KOPT-K1 (cell line): ENCODE measurements at regions not wholly inside any gene's neighbourhood (a gene's known extent, or its start where the extent isn't known, plus 50 kb on each side); places are given as distances from the start of the nearest gene placed in this dataset.
"Not testable (repeated sequence)": the region's sequence is repeated elsewhere in the genome, so short reads cannot be mapped to it uniquely, and the experiment has no call there.

Experiments
- H3K27ac ChIP-seq: fragments of 200-600 bp; sonication (generic); 2 replicates; pipeline ENCODE4 v1.5.1; 2016; ENCODE audit warnings: antibody characterized with exemption, mild to moderate bottlenecking, low read depth, low read length; ENCODE audit not compliant: poor library complexity, severe bottlenecking
- H3K36me3 ChIP-seq: fragments of 200-600 bp; sonication (generic); 2 replicates; pipeline ENCODE4 v1.5.1; 2017; ENCODE audit warnings: antibody characterized with exemption, mild to moderate bottlenecking, low read length, moderate library complexity; ENCODE audit not compliant: insufficient read depth
- H3K9me3 ChIP-seq: fragments of 200-600 bp; sonication (generic); 2 replicates; pipeline ENCODE4 v1.5.1; 2017; ENCODE audit warnings: antibody characterized with exemption, low read length, mild to moderate bottlenecking; ENCODE audit not compliant: insufficient read depth, poor library complexity, severe bottlenecking

GRCh38 chr10:113486531-113486930, 66.3 kb upstream of the HABP2 start:
- no peaks in the 10 kb centered on the region for H3K9me3 ChIP-seq
- no peak overlapping the region for H3K27ac ChIP-seq
- H3K36me3 ChIP-seq, result no peaks in the 10 kb centered on the region

GRCh38 chr10:113487154-113487553, 65.7 kb upstream of the HABP2 start:
- no peak overlapping the region for H3K27ac ChIP-seq
- no peaks in the 10 kb centered on the region for H3K9me3 ChIP-seq
- H3K36me3 ChIP-seq, result no peaks in the 10 kb centered on the region

- Histone ChIP-seq H3K36me3 (no peaks in the 10 kb centered on the region), H3K9me3 (no peaks in the 10 kb centered on the region), H3K27ac (no peak overlapping the region)
Observed at GRCh38 chr10:113488186-113488585, 64.7 kb upstream of the HABP2 start.

GRCh38 chr10:113489522-113489921, 63.3 kb upstream of the HABP2 start:
- H3K27ac ChIP-seq, H3K9me3 ChIP-seq: not testable (repeated sequence)

GRCh38 chr10:113491967-113492565, 60.8 kb upstream of the HABP2 start:
- no peaks in the 10 kb centered on the region for H3K9me3 ChIP-seq
- no peak overlapping the region for H3K27ac ChIP-seq

More at GRCh38 chr10:113489522-113489921, 63.3 kb upstream of the HABP2 start:
- not testable (repeated sequence) for H3K36me3 ChIP-seq

GRCh38 chr10:113493195-113493594, 59.7 kb upstream of the HABP2 start:
- H3K27ac ChIP-seq, result no peak overlapping the region
- H3K9me3 ChIP-seq, result no peaks in the 10 kb centered on the region
- H3K36me3 ChIP-seq, result no peaks in the 10 kb centered on the region

More at GRCh38 chr10:113491967-113492565, 60.8 kb upstream of the HABP2 start:
- no peaks in the 10 kb centered on the region for H3K36me3 ChIP-seq

GRCh38 chr10:113493882-113494301, 59.0 kb upstream of the HABP2 start:
- Histone ChIP-seq H3K27ac (no peak overlapping the region), H3K36me3 (no peaks in the 10 kb centered on the region), H3K9me3 (no peaks in the 10 kb centered on the region)

DNA sequence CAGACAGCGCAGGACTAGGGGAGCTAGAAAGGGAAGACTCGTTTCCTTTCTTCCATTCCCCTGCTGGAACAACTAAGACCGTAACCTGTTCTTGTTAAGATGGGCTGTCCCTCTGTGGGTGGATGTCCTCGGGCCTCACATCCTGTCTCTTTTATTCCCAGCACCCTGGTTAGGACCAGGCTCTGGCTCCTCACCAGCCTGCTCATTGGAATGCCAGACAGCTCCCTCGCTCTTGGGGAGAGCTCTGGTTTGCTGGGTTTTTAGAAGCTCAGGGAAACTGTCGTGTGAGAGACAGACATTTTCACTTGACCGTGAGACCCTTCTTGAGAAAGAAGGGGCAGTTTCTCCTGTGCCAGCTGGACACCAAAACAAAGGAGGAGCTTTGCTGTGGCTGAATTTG, 58.1 kb upstream of the HABP2 start:
- Histone ChIP-seq H3K27ac (no peak overlapping the region), H3K36me3 (no peaks in the 10 kb centered on the region), H3K9me3 (no peaks in the 10 kb centered on the region)

DNA sequence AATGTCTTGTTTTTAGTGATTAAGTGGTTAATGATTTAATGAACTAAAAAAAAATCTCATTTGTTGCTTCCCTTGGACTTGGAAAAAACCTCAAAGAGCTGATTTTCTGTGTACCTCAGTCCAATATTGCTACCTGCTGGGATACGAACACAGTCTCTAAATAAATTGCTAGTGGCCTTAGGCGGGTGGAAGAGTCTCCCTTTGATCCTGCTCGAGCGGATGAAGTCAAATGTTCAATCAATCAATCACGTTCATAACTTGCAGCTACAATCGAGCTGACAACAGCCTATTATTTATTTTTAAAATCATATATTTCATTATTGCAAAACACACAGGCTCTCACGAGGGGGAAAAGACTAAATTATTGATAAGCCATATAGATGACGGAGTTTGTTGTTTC, 57.3 kb upstream of the HABP2 start:
- H3K27ac ChIP-seq, result no peak overlapping the region
- no peaks in the 10 kb centered on the region for H3K9me3 ChIP-seq
- H3K36me3 ChIP-seq, result no peaks in the 10 kb centered on the region

GRCh38 chr10:113496111-113497109, 56.4 kb upstream of the HABP2 start:
- no peaks in the 10 kb centered on the region for H3K36me3 ChIP-seq
- no peaks in the 10 kb centered on the region for H3K9me3 ChIP-seq

GRCh38 chr10:113497198-113497597, 55.7 kb upstream of the HABP2 start:
- no peaks in the 10 kb centered on the region for H3K9me3 ChIP-seq
- H3K27ac ChIP-seq, result no peak overlapping the region
- no peaks in the 10 kb centered on the region for H3K36me3 ChIP-seq

More at GRCh38 chr10:113496111-113497109, 56.4 kb upstream of the HABP2 start:
- H3K27ac ChIP-seq, result no peak overlapping the region

GRCh38 chr10:113498997-113499396, 53.9 kb upstream of the HABP2 start:
- no peak overlapping the region for H3K27ac ChIP-seq
- no peaks in the 10 kb centered on the region for H3K9me3 ChIP-seq
- no peaks in the 10 kb centered on the region for H3K36me3 ChIP-seq

DNA sequence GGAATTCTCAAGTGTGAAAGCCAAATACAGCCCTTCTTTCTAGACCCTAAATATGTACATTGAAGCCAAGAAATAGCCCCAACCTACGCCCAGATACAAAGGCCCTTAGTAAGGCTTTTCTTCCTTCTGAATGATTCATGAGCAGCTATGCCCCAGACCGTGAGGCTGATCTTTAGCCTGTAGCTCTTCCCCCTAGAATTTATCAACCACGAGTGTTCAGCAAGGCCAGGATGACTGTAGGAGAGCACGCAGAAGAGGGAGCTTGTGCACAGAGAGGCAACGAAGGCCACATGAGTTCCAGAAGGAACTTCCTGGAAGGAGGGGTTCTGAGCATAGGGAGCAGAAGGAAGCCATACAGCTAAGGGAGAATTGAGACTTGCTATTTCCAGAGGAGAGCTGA, 53.0 kb upstream of the HABP2 start:
- H3K27ac ChIP-seq, result no peak overlapping the region
- H3K36me3 ChIP-seq, result no peaks in the 10 kb centered on the region
- no peaks in the 10 kb centered on the region for H3K9me3 ChIP-seq

DNA sequence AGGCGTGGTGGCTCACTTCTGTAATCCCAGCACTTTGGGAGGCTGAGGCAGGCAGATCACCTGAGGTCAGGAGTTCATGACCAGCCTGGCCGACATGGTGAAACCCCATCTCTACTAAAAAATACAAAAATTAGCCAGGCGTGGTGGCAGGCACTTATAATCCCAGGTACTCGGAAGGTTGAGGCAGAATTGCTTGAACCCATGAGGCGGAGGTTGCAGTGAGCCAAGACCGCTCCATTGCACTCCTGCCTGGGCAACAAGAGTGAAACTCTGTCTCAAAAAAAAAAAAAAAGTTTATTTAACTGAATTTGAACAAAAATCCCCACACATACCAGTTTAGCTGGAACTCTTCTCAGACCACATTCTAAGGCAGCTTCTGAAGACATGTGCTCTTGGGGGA, 51.8 kb upstream of the HABP2 start:
- H3K9me3 ChIP-seq, result not testable (repeated sequence)

More for the DNA sequence above, 51.8 kb upstream of the HABP2 start:
- not testable (repeated sequence) for H3K27ac ChIP-seq, H3K36me3 ChIP-seq
